GM19240 (cell line): ENCODE measurements at regions not wholly inside any gene's neighbourhood (a gene's known extent, or its start where the extent isn't known, plus 50 kb on each side); places are given as distances from the start of the nearest gene placed in this dataset.

Experiments
- DNase-seq: peaks from one replicate; pipeline ENCODE4 v3.0.0; 2011; ENCODE audit warnings: low spot score; ENCODE audit not compliant: insufficient read length

- no peak for DNase-seq
Measured at GRCh38 chr18:52045946-52046675, 293.9 kb upstream of the DCC start.

GRCh38 chr18:52046842-52047241, 293.2 kb upstream of the DCC start:
- DNase-seq: no peak

- DNase-seq: no peak
Measured at GRCh38 chr18:52054324-52054723, 285.7 kb upstream of the DCC start.

- DNase-seq: no peak
Measured at GRCh38 chr18:52060607-52061304, 279.2 kb upstream of the DCC start.

GRCh38 chr18:52063923-52064322, 276.1 kb upstream of the DCC start:
- no peak for DNase-seq

GRCh38 chr18:52069201-52069600, 270.8 kb upstream of the DCC start:
- no peak for DNase-seq

GRCh38 chr18:52070291-52070756, 269.7 kb upstream of the DCC start:
- DNase-seq: no peak

GRCh38 chr18:52077251-52077983, 262.6 kb upstream of the DCC start:
- DNase-seq: no peak

- no peak for DNase-seq
Measured at GRCh38 chr18:52082246-52082645, 257.8 kb upstream of the DCC start.

GRCh38 chr18:52087140-52087539, 252.9 kb upstream of the DCC start:
- no peak for DNase-seq

GRCh38 chr18:52090005-52090404, 250.0 kb upstream of the DCC start:
- no peak for DNase-seq

- no peak for DNase-seq
Measured at GRCh38 chr18:52093171-52093570, 246.8 kb upstream of the DCC start.

- DNase-seq: no peak
Measured at GRCh38 chr18:52118684-52119083, 221.3 kb upstream of the DCC start.

GRCh38 chr18:52130624-52131301, 209.2 kb upstream of the DCC start:
- DNase-seq: no peak

GRCh38 chr18:52131845-52132244, 208.2 kb upstream of the DCC start:
- no peak for DNase-seq

- no peak for DNase-seq
Measured at GRCh38 chr18:52136532-52136931, 203.5 kb upstream of the DCC start.

- no peak for DNase-seq
Measured at GRCh38 chr18:52140986-52141385, 199.0 kb upstream of the DCC start.

- DNase-seq: no peak
Measured at GRCh38 chr18:52150050-52150449, 189.9 kb upstream of the DCC start.

- no peak for DNase-seq
Measured at GRCh38 chr18:52152036-52152435, 188.0 kb upstream of the DCC start.

- DNase-seq: no peak
Measured at GRCh38 chr18:52156166-52156565, 183.8 kb upstream of the DCC start.

- no peak for DNase-seq
Measured at GRCh38 chr18:52160636-52161035, 179.4 kb upstream of the DCC start.

GRCh38 chr18:52163478-52163877, 176.5 kb upstream of the DCC start:
- no peak for DNase-seq
